GM18858 (cell line): ENCODE measurements at regions not wholly inside any gene's neighbourhood (a gene's known extent, or its start where the extent isn't known, plus 50 kb on each side); places are given as distances from the start of the nearest gene placed in this dataset.
A peak's percentile ranks its signal among the peaks of the same experiment; 100 is the strongest.

Experiments
- ATAC-seq: cut with Tn5 transposase; IDR thresholded peaks from one replicate; pipeline ENCODE4 v1.9.1; 2021; ENCODE audit not compliant: unreplicated experiment

DNA sequence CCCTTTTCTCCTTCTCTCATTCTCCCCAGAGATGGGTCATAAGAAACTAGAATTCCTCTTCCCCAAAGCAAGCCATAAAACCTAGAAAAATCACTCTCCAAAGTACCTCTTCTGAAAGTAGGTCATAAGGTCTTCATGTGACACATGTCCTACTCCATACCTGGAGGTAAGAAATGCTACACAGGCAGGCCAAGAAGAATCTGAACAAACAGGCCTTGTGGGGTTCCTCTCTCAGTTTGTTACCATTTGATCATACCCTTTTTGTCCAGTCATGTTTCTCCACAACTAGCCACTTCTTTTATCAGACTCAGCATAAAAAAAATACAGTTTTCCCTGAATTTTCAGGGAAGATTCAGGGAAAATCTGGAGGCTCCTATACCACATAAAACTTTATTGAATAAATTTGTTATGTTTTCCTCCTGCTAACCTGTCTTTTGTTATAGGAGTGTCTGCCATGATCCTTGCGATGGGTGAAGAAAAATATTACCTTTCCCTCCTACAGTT lies 134.4 kb upstream of the LMO4 start:
- ATAC-seq: no peak

GRCh38 chr1:87194856-87195255 lies 133.8 kb upstream of the LMO4 start:
- ATAC-seq: no peak

GRCh38 chr1:87196110-87196827 lies 132.4 kb upstream of the LMO4 start:
- no peak for ATAC-seq

DNA sequence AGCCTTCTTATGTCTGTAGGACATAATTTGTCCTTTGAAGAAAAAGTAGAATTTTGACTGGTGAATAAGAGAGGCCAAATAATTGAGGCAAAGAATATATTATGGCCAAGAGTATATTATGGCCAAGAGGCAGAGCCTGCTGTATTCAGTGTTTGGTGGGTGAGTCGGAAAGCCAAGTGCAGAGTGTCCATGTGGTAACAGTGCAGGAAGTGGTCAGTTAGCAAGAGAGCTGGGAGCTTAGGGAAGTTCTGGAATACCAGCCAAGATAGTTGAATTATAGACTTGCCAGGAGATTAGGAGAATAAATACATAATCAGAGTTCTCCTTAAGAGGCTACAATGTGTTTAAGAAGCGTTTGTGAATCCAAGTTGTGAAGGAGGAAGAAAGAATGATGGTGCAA lies 131.5 kb upstream of the LMO4 start:
- ATAC-seq: no peak

GRCh38 chr1:87197641-87198040 lies 131.0 kb upstream of the LMO4 start:
- ATAC-seq: no peak

GRCh38 chr1:87200875-87201638 lies 127.6 kb upstream of the LMO4 start:
- no peak for ATAC-seq

GRCh38 chr1:87201768-87202167 lies 126.9 kb upstream of the LMO4 start:
- ATAC-seq: no peak

DNA sequence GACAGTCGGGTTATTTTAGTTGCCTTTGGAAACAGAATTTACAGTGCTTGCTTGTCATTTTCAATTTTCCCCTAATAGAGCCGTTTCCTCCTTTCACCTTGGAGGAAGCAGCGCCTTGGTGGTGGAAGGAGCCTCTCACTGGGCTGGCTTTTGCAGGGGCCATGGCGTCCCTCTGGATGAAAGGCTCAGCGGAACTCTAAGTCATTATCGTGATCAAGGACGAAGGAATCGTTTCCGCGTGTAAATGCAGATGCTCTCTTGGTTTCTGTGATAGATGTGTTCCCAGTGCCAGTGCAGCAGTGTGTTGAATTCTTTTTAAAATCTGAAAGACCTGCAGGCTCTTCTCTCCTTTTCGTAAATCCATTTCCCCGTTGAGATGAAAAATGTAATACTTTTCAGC lies 126.2 kb upstream of the LMO4 start:
- no peak for ATAC-seq

GRCh38 chr1:87202922-87203655 lies 125.6 kb upstream of the LMO4 start:
- peak; percentile 94 for ATAC-seq

DNA sequence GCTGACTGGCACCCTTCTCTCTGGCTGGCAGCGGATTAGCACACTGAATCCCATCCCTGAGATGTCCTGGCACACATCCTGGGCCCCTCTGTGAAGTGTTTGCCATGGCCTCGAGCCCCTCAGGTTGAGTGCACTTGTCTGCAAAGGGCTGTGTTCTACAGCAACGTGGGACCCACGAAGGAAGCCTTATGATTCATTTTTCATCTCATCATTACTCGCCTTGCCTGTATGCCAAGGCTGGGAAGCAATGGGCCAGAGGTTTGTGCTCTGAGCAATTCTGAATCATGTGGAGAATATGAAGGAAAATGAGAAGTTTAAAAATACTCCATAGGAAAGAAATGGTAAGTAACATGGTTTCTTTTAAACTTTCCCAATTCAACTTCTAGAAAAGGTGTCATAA lies 124.8 kb upstream of the LMO4 start:
- ATAC-seq: no peak

GRCh38 chr1:87204441-87204840 lies 124.2 kb upstream of the LMO4 start:
- ATAC-seq: no peak

GRCh38 chr1:87204921-87205320 lies 123.8 kb upstream of the LMO4 start:
- ATAC-seq: no peak

GRCh38 chr1:87206044-87206831 lies 122.4 kb upstream of the LMO4 start:
- no peak for ATAC-seq

DNA sequence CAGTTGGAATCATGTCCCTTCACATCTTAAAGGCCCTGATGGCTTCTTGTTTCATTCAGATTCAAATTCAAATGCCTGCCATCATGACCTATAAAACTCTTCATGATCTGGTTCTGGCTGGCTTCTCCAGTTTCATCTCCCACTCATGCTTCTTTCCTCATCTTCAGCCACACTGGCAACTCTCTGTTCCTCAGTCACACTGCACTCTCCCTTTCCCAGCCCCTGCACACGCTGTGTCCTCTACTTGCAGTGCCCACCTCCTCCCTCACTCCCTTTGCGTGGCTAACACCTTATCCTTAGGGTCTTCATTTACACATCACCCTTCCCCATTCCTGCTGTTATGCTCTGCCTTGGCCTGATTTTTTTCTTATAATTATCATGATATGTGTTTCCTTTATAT lies 120.6 kb upstream of the LMO4 start:
- no peak for ATAC-seq

- ATAC-seq: no peak
Measured at GRCh38 chr1:87208931-87209330, 119.7 kb upstream of the LMO4 start.

DNA sequence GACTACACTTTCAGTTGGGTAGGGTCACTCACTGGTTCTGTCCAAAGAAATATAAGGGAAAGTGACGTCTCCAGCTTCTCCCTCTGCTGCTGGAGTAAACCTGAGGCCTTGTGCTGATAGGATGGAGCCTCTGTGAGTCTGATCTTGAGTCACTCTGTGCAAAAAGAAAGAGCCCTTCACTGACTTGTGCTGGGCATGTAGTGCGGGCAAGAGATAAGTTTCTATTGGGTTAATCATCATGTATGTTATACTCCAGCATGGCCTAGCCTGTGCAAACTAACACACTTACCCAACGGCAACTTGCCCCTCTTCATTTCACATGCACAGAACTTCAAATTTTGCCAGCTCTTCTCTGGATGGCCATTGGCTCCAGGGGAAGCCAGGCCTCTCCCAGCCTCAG lies 118.5 kb upstream of the LMO4 start:
- no peak for ATAC-seq

GRCh38 chr1:87212431-87213134 lies 116.1 kb upstream of the LMO4 start:
- ATAC-seq: no peak

- no peak for ATAC-seq
Measured at GRCh38 chr1:87213135-87213515, 115.6 kb upstream of the LMO4 start.

DNA sequence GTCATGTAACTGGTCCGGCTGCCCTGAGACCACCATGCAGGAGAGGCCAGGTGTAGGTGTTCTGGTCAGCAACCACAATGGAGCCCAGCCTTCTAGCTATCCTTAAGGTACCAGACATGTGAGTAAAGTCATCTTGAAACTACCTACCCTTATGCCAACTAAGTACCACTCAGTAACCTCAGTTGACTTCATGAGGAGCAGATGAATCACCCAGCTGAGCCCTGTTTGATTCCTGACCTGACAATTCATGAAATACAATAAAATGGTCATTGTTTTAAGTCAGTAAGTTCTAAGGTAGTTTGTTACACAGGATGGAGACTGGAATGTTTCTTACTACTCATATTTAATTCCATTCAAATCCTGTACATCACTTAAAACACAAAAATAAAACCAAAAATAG lies 113.1 kb upstream of the LMO4 start:
- no peak for ATAC-seq

GRCh38 chr1:87218618-87219017 lies 110.1 kb upstream of the LMO4 start:
- ATAC-seq: no peak
